ENCODE measurements at regions not wholly inside any gene's neighbourhood (a gene's known extent, or its start where the extent isn't known, plus 50 kb on each side); places are given as distances from the start of the nearest gene placed in this dataset.

DNA sequence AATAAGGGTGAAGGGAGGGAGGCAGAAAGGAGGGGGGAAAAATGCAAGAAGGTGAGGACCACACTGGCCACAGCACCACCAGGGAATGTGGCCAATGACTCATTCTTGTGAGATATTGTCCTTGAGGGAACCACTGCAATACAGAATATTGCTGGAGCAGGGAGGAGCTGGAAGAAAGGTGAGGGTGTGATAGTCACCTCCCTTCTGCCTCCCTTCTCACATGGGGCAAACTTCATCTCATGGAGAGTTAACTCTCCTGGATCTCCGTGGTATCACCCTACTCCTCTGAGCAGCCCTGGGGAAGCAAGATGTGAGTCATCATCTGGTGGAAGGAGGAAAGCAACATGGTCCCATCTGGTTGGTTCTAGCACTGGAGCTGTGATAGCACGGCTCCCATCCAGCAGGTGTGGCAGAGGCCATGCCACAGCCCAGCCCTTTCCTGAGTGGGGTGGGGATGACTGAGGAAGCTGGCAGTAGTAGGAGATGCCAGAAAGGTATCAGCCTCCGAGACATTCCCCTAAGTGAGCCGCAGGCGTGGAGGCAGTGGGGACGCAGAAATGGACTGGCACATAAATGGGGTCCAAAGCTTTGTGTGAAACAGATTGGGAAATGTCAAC is 115.9 kb upstream of the LPP start:
- peak in 1 of 2 donors; percentile 26 for DNase-seq (ENCODE audit: low read depth in 2 of 2)
- no peak overlapping the region for H3K4me3 ChIP-seq (replicated peaks in 1 of 2; ENCODE audit: low read depth in 2 of 2, low read length in 2 of 2)
- no peak for TF ChIP-seq CTCF (IDR thresholded peaks at IDR 0.05; ENCODE audit: low read depth, low read length)

DNA sequence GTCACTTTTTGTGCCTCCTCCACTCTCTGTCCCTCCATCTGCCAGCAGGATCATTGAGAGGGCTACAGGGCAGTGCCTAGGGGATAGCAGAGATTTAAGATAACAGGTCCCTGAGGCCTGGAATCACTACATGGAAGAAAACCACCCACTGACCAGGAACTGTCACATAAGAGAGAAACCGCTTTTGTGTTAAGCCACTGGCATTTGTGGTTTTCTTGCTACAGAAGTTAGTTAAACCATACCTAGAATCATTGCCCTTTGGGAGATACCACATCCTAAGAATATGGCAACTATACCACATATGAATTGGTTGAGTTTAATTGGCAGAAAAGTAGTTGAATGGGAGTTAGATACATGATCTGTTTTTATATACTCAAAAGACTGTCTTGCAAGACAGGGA is 112.8 kb upstream of the LPP start:
- H3K4me3 ChIP-seq (replicated peaks in 1 of 2; ENCODE audit: low read depth in 2 of 2, low read length in 2 of 2): no peak overlapping the region
- TF ChIP-seq CTCF (IDR thresholded peaks at IDR 0.05; ENCODE audit: low read depth, low read length): no peak
- DNase-seq (ENCODE audit: low read depth in 2 of 2): no peak

- no peak for TF ChIP-seq CTCF (IDR thresholded peaks at IDR 0.05; ENCODE audit: low read depth, low read length)
Observed at GRCh38 chr3:188041895-188042294, 112.1 kb upstream of the LPP start.

GRCh38 chr3:188042466-188042865 is 111.5 kb upstream of the LPP start:
- TF ChIP-seq CTCF (IDR thresholded peaks at IDR 0.05; ENCODE audit: low read depth, low read length): no peak
- DNase-seq (ENCODE audit: low read depth in 2 of 2): no peak
- no peak overlapping the region for H3K4me3 ChIP-seq (replicated peaks in 1 of 2; ENCODE audit: low read depth in 2 of 2, low read length in 2 of 2)

More at GRCh38 chr3:188041895-188042294, 112.1 kb upstream of the LPP start:
- no peak overlapping the region for H3K4me3 ChIP-seq (replicated peaks in 1 of 2; ENCODE audit: low read depth in 2 of 2, low read length in 2 of 2)
- no peak for DNase-seq (ENCODE audit: low read depth in 2 of 2)

GRCh38 chr3:188043891-188044290 is 110.1 kb upstream of the LPP start:
- DNase-seq (ENCODE audit: low read depth in 2 of 2): no peak
- no peak for TF ChIP-seq CTCF (IDR thresholded peaks at IDR 0.05; ENCODE audit: low read depth, low read length)
- no peak overlapping the region for H3K4me3 ChIP-seq (replicated peaks in 1 of 2; ENCODE audit: low read depth in 2 of 2, low read length in 2 of 2)

DNA sequence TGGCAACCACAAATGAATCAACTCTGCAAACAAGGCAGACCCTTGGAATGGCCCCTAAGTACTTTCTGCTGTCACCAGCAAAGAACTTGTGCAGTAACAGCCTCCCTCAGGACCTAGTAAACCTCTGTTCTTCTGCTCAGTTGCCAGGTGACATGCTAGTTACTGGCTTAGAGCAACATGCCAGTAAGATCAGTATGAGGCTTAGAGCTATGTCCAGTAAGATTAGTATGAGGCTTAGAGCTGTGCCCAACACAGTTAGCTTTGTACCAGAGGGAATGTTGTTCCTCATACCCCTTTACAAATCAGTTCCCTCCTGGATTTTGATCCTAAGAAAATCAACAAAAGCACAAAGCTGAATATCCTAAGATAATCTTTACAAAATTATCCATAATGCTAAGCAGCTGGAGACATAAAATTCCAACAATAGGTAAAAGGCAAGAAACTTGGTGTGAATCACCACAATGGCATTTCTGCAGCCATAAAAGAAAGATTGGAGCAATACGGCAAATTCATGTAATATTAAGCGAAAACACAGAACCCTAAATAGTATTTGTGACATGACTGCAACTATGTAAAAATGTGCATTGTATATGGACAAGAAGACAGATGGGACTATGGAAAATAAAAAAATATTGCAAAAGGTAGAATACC is 107.3 kb upstream of the LPP start:
- peak in 1 of 2 donors; percentile 42 for DNase-seq (ENCODE audit: low read depth in 2 of 2)
- H3K4me3 ChIP-seq (replicated peaks in 1 of 2; ENCODE audit: low read depth in 2 of 2, low read length in 2 of 2): no peak overlapping the region
- TF ChIP-seq CTCF (IDR thresholded peaks at IDR 0.05; ENCODE audit: low read depth, low read length): no peak

Data from cardiac fibroblast (primary cell).